SK-MEL-5 (cell line): ENCODE measurements at regions not wholly inside any gene's neighbourhood (a gene's known extent, or its start where the extent isn't known, plus 50 kb on each side); places are given as distances from the start of the nearest gene placed in this dataset.

Experiments
- DNase-seq: peaks from one replicate; pipeline ENCODE4 v3.0.0-alpha.2; 2016; ENCODE audit warnings: low read depth, low spot score
- in situ Hi-C: cut with HindIII; loops from 2 replicates; pipeline ENCODE4 v1.10.0; 2016; ENCODE audit warnings: low sequenced_read_pairs, high pct_unique_total_duplicates, low pct_unique_long_range_greater_than_20kb

- no peak for DNase-seq
- in situ Hi-C loops = no loop called here
Observed at GRCh38 chr10:4095166-4095917, 310.3 kb upstream of the KLF6 start.

GRCh38 chr10:4094751-4095150 is 309.7 kb upstream of the KLF6 start:
- no peak for DNase-seq
- in situ Hi-C loops = no loop called here

GRCh38 chr10:4093438-4093837 is 308.4 kb upstream of the KLF6 start:
- no peak for DNase-seq
- in situ Hi-C loops = no loop called here

GRCh38 chr10:4088354-4089066 is 303.5 kb upstream of the KLF6 start:
- in situ Hi-C loops = no loop called here

GRCh38 chr10:4086131-4086898 is 301.3 kb upstream of the KLF6 start:
- in situ Hi-C loops = no loop called here
- no peak for DNase-seq

More at GRCh38 chr10:4088354-4089066, 303.5 kb upstream of the KLF6 start:
- DNase-seq = no peak

- in situ Hi-C loops = no loop called here
- no peak for DNase-seq
Observed at GRCh38 chr10:4083509-4084003, 298.5 kb upstream of the KLF6 start.

GRCh38 chr10:4082861-4083260 is 297.9 kb upstream of the KLF6 start:
- in situ Hi-C loops = no loop called here
- DNase-seq = peak; percentile 54

GRCh38 chr10:4081685-4082111 is 296.7 kb upstream of the KLF6 start:
- in situ Hi-C loops = no loop called here
- no peak for DNase-seq

- in situ Hi-C loops = no loop called here
- DNase-seq = no peak
Observed at GRCh38 chr10:4080225-4080805, 295.3 kb upstream of the KLF6 start.

GRCh38 chr10:4079803-4080202 is 294.8 kb upstream of the KLF6 start:
- in situ Hi-C loops = no loop called here

GRCh38 chr10:4077804-4078203 is 292.8 kb upstream of the KLF6 start:
- DNase-seq = no peak
- in situ Hi-C loops = no loop called here

More at GRCh38 chr10:4079803-4080202, 294.8 kb upstream of the KLF6 start:
- no peak for DNase-seq

- no peak for DNase-seq
- in situ Hi-C loops = no loop called here
Observed at GRCh38 chr10:4076983-4077382, 292.0 kb upstream of the KLF6 start.

- DNase-seq = no peak
- in situ Hi-C loops = no loop called here
Observed at GRCh38 chr10:4075443-4075842, 290.4 kb upstream of the KLF6 start.

GRCh38 chr10:4074545-4075407 is 289.8 kb upstream of the KLF6 start:
- in situ Hi-C loops = no loop called here
- DNase-seq = no peak

- in situ Hi-C loops = no loop called here
- no peak for DNase-seq
Observed at GRCh38 chr10:4073912-4074311, 288.9 kb upstream of the KLF6 start.

GRCh38 chr10:4070921-4071660 is 286.1 kb upstream of the KLF6 start:
- DNase-seq = no peak
- in situ Hi-C loops = no loop called here
